HEK293 (cell line): ENCODE measurements at regions not wholly inside any gene's neighbourhood (a gene's known extent, or its start where the extent isn't known, plus 50 kb on each side); places are given as distances from the start of the nearest gene placed in this dataset.

Experiments
- CTCF ChIA-PET: fragments of 350-600 bp; formaldehyde crosslinking; extraction: SDS; loops from one replicate; lab custom pipeline; 2021; ENCODE audit warnings: antibody characterized with exemption; lab: Yijun Ruan, JAX
- POLR2A ChIA-PET: fragments of 300-600 bp; formaldehyde crosslinking; extraction: SDS; loops from one replicate; lab custom pipeline; 2020; ENCODE audit warnings: antibody characterized with exemption, inconsistent platforms; lab: Yijun Ruan, JAX
- H3K27ac ChIP-seq: fragments of 200-500 bp; sonication (Bioruptor generic); 2 replicates; pipeline ENCODE4 v1.5.1; 2014; ENCODE audit warnings: low read depth, low read length, control low read depth, inconsistent platforms; ENCODE audit errors: extremely low read depth
- H3K36me3 ChIP-seq, 2 experiments: fragments of 200-500 bp in 1 of 2; sonication (Bioruptor generic) in 1 of 2; 1 replicate in 1 of 2; 2 replicates in 1 of 2; pipeline ENCODE4 v1.5.1; 2014 to 2017; ENCODE audit warnings: inconsistent platforms in 2 of 2, low read length in 2 of 2; ENCODE audit not compliant: control insufficient read depth in 2 of 2, insufficient read depth in 1 of 2
- H3K4me1 ChIP-seq: fragments of 200-500 bp; sonication (Bioruptor generic); 2 replicates; pipeline ENCODE4 v1.5.1; 2014; ENCODE audit warnings: mild to moderate bottlenecking, low read length, inconsistent platforms; ENCODE audit not compliant: control insufficient read depth, insufficient read depth
- H3K4me3 ChIP-seq: 2 replicates; pipeline ENCODE4 v1.5.1; 2011; ENCODE audit warnings: low read depth, mild to moderate bottlenecking, control low read depth, low read length, moderate library complexity
- H3K9me3 ChIP-seq: fragments of 200-500 bp; sonication (Bioruptor generic); 2 replicates; pipeline ENCODE4 v1.5.1; 2014; ENCODE audit warnings: low read depth, low read length, inconsistent platforms; ENCODE audit not compliant: control insufficient read depth, insufficient read depth
- KLF8 ChIP-seq: fragments of 450-650 bp; formaldehyde crosslinking; IDR thresholded peaks from 2 replicates; pipeline ENCODE4 v1.5.1; 2016; ENCODE audit warnings: missing biosample characterization, missing genetic modification characterization
- OSR2 ChIP-seq: fragments of 450-650 bp; formaldehyde crosslinking; IDR thresholded peaks from 2 replicates; pipeline ENCODE4 v1.5.1; 2016; ENCODE audit warnings: missing biosample characterization, missing genetic modification characterization
- SCRT2 ChIP-seq: fragments of 450-650 bp; formaldehyde crosslinking; IDR thresholded peaks from 2 replicates; pipeline ENCODE4 v1.5.1; 2016; ENCODE audit warnings: missing biosample characterization, missing genetic modification characterization
- YY1 ChIP-seq: fragments of 450-650 bp; formaldehyde crosslinking; IDR thresholded peaks from 2 replicates; pipeline ENCODE4 v1.5.1; 2018; ENCODE audit warnings: missing biosample characterization, missing genetic modification characterization
- YY2 ChIP-seq: fragments of 450-650 bp; formaldehyde crosslinking; IDR thresholded peaks from 2 replicates; pipeline ENCODE4 v1.5.1; 2016; ENCODE audit warnings: missing biosample characterization, missing genetic modification characterization
- ZBTB17 ChIP-seq: fragments of 450-650 bp; formaldehyde crosslinking; IDR thresholded peaks from 2 replicates; pipeline ENCODE4 v1.5.1; 2016; ENCODE audit warnings: missing biosample characterization, missing genetic modification characterization
- ZFP41 ChIP-seq: fragments of 450-650 bp; formaldehyde crosslinking; IDR thresholded peaks from 2 replicates; pipeline ENCODE4 v1.5.1; 2016; ENCODE audit warnings: missing biosample characterization, missing genetic modification characterization, borderline replicate concordance
- ZNF155 ChIP-seq: fragments of 450-650 bp; formaldehyde crosslinking; IDR thresholded peaks from 2 replicates; pipeline ENCODE4 v1.5.1; 2016; ENCODE audit warnings: missing biosample characterization, missing genetic modification characterization
- ZNF174 ChIP-seq: fragments of 450-650 bp; formaldehyde crosslinking; IDR thresholded peaks from 2 replicates; pipeline ENCODE4 v1.5.0; 2017; ENCODE audit warnings: missing biosample characterization, mild to moderate bottlenecking, missing genetic modification characterization
- ZNF184 ChIP-seq: fragments of 450-650 bp; IDR thresholded peaks from 2 replicates; pipeline ENCODE4 v1.5.1; 2018; ENCODE audit warnings: missing biosample characterization, mild to moderate bottlenecking, missing genetic modification characterization
- ZNF2 ChIP-seq: fragments of 450-650 bp; formaldehyde crosslinking; IDR thresholded peaks from 2 replicates; pipeline ENCODE4 v1.5.1; 2016; ENCODE audit warnings: missing biosample characterization, missing genetic modification characterization
- ZNF211 ChIP-seq: fragments of 450-650 bp; formaldehyde crosslinking; IDR thresholded peaks from 2 replicates; pipeline ENCODE4 v1.5.1; 2016; ENCODE audit warnings: low read depth, missing biosample characterization, missing genetic modification characterization
- ZNF23 ChIP-seq: fragments of 450-650 bp; formaldehyde crosslinking; IDR thresholded peaks from 2 replicates; pipeline ENCODE4 v1.5.1; 2016; ENCODE audit warnings: missing biosample characterization, missing genetic modification characterization, borderline replicate concordance
- ZNF248 ChIP-seq: fragments of 450-650 bp; formaldehyde crosslinking; IDR thresholded peaks from 2 replicates; pipeline ENCODE4 v1.5.1; 2017; ENCODE audit warnings: missing biosample characterization, missing genetic modification characterization
- ZNF341 ChIP-seq: fragments of 450-650 bp; formaldehyde crosslinking; IDR thresholded peaks from 2 replicates; pipeline ENCODE4; 2016; ENCODE audit warnings: low read depth, missing biosample characterization, missing genetic modification characterization
- ZNF366 ChIP-seq: fragments of 450-650 bp; formaldehyde crosslinking; conservative IDR thresholded peaks from 2 replicates; pipeline ENCODE4 v1.5.1; 2016; ENCODE audit warnings: missing biosample characterization, missing genetic modification characterization
- ZNF391 ChIP-seq: fragments of 450-650 bp; formaldehyde crosslinking; IDR thresholded peaks from 2 replicates; pipeline ENCODE4 v1.5.1; 2016; ENCODE audit warnings: low read depth, missing biosample characterization, missing genetic modification characterization, borderline replicate concordance
- ZNF530 ChIP-seq: fragments of 450-650 bp; formaldehyde crosslinking; IDR thresholded peaks from 2 replicates; pipeline ENCODE4 v1.5.1; 2016; ENCODE audit warnings: low read depth, missing biosample characterization, missing genetic modification characterization
- ZNF549 ChIP-seq: fragments of 450-650 bp; IDR thresholded peaks from 2 replicates; pipeline ENCODE4 v1.5.1; 2018; ENCODE audit warnings: missing biosample characterization, missing genetic modification characterization, mild to moderate bottlenecking, inconsistent platforms, moderate library complexity
- ZNF555 ChIP-seq: fragments of 450-650 bp; formaldehyde crosslinking; conservative IDR thresholded peaks from 2 replicates; pipeline ENCODE4 v1.5.1; 2017; ENCODE audit warnings: missing biosample characterization, mild to moderate bottlenecking, missing genetic modification characterization, inconsistent platforms
- ZNF600 ChIP-seq: fragments of 450-650 bp; formaldehyde crosslinking; IDR thresholded peaks from 2 replicates; pipeline ENCODE4 v1.5.1; 2016; ENCODE audit warnings: missing biosample characterization, missing genetic modification characterization
- ZNF623 ChIP-seq: fragments of 450-650 bp; formaldehyde crosslinking; IDR thresholded peaks from 2 replicates; pipeline ENCODE4 v1.5.1; 2016; ENCODE audit warnings: missing biosample characterization, missing genetic modification characterization
- ZNF658 ChIP-seq: fragments of 450-650 bp; formaldehyde crosslinking; IDR thresholded peaks from 2 replicates; pipeline ENCODE4; 2016; ENCODE audit warnings: missing biosample characterization, missing genetic modification characterization
- ZNF701 ChIP-seq: fragments of 450-650 bp; formaldehyde crosslinking; IDR thresholded peaks from 2 replicates; pipeline ENCODE4 v1.5.1; 2016; ENCODE audit warnings: missing biosample characterization, missing genetic modification characterization
- ZNF707 ChIP-seq: fragments of 450-650 bp; formaldehyde crosslinking; IDR thresholded peaks from 2 replicates; pipeline ENCODE4 v1.5.1; 2016; ENCODE audit warnings: missing biosample characterization, missing genetic modification characterization
- ZNF830 ChIP-seq: fragments of 450-650 bp; IDR thresholded peaks from 2 replicates; pipeline ENCODE4 v1.5.0; 2018; ENCODE audit warnings: missing biosample characterization, missing genetic modification characterization, low read depth, mild to moderate bottlenecking, moderate library complexity
- ZNF837 ChIP-seq: fragments of 450-650 bp; formaldehyde crosslinking; IDR thresholded peaks from 2 replicates; pipeline ENCODE4 v1.5.1; 2016; ENCODE audit warnings: missing biosample characterization, missing genetic modification characterization
- TF ChIP-seq, protein P1 (sequence below): fragments of 450-650 bp; formaldehyde crosslinking; conservative IDR thresholded peaks from 2 replicates; pipeline ENCODE4 v1.5.1; 2016; ENCODE audit warnings: low read depth, missing biosample characterization, missing genetic modification characterization
- TF ChIP-seq, protein P2 (sequence below): fragments of 450-650 bp; formaldehyde crosslinking; IDR thresholded peaks from 2 replicates; pipeline ENCODE4 v1.5.0; 2017; ENCODE audit warnings: missing biosample characterization, missing genetic modification characterization, borderline replicate concordance

DNA sequence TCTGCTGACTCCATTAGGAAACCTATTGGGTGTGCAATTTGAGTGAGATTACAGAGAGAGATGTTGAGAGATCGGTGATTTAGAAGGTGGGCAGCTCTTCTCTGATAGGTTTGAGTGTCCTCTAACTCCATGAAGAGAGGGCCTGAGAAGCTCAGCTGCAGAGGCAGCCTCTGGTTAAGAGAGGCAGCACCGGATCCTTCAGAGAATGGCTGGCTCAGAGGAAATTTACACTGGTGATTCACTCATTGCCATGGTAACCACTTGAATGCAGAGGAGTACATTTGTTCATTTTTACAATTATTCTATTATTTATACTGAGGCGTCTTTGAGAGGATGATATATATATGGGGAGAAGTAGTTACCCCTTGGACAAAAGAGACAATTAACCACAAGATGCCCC, 171.7 kb downstream of the PDGFRA start (continued):
- TF ChIP-seq, protein P1, sequence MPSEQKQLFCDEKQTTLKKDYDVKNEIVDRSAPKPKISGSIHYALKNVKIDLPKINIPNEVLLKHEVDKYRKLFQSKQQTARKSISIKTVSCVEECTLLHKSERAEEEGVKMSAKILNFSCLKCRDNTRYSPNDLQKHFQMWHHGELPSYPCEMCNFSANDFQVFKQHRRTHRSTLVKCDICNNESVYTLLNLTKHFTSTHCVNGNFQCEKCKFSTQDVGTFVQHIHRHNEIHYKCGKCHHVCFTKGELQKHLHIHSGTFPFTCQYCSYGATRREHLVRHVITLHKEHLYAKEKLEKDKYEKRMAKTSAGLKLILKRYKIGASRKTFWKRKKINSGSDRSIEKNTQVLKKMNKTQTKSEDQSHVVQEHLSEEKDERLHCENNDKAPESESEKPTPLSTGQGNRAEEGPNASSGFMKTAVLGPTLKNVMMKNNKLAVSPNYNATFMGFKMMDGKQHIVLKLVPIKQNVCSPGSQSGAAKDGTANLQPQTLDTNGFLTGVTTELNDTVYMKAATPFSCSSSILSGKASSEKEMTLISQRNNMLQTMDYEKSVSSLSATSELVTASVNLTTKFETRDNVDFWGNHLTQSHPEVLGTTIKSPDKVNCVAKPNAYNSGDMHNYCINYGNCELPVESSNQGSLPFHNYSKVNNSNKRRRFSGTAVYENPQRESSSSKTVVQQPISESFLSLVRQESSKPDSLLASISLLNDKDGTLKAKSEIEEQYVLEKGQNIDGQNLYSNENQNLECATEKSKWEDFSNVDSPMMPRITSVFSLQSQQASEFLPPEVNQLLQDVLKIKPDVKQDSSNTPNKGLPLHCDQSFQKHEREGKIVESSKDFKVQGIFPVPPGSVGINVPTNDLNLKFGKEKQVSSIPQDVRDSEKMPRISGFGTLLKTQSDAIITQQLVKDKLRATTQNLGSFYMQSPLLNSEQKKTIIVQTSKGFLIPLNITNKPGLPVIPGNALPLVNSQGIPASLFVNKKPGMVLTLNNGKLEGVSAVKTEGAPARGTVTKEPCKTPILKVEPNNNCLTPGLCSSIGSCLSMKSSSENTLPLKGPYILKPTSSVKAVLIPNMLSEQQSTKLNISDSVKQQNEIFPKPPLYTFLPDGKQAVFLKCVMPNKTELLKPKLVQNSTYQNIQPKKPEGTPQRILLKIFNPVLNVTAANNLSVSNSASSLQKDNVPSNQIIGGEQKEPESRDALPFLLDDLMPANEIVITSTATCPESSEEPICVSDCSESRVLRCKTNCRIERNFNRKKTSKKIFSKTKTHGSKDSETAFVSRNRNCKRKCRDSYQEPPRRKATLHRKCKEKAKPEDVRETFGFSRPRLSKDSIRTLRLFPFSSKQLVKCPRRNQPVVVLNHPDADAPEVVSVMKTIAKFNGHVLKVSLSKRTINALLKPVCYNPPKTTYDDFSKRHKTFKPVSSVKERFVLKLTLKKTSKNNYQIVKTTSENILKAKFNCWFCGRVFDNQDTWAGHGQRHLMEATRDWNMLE (tag by site-specific recombination) = no peak
- no peak for TF ChIP-seq ZNF174 (tag by site-specific recombination)
- TF ChIP-seq ZFP41 = no peak
- no peak for TF ChIP-seq ZNF341 (tag by site-specific recombination)
- TF ChIP-seq YY2 (tag by site-specific recombination) = no peak
- TF ChIP-seq ZNF701 = no peak
- TF ChIP-seq YY1 (tag by site-specific recombination) = no peak
- no peak for TF ChIP-seq ZNF530 (tag by site-specific recombination)
- no peak for TF ChIP-seq ZNF623
- no peak for TF ChIP-seq ZNF23

DNA sequence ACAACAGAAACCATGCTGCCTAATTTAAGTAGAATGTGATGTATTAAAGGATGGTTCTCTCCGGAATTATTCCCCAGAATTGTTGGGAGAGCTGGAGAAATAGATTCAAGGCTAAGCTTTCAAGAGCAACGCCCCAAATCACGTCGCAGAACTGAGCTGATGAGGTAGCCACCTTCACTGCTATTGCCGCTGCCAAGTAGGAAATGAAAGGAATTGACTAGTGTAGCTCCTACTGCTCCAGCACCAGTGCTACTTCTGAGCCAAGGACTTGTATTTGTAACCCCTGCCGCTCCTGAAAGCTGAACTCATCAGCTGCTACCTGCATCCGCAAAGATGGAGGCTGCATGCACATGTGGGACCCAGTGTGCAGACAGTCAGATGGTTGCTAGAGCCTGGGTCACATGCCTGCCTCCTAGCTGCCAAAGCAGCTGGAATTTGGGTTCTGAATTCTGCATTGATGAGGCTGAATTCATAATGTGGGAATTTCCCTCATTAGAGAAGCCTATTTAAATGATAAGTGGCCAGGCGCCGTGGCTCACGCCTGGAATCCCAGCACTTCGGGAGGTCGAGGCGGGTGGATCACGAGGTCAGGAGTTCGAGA, 173.9 kb downstream of the PDGFRA start:
- ChIA-PET POLR2A (no interaction called here), CTCF (no interaction called here)
- Histone ChIP-seq H3K9me3 (no peaks in the 10 kb centered on the region), H3K4me3 (no peak overlapping the region), H3K4me1 (no peaks in the 10 kb centered on the region), H3K27ac (no peak overlapping the region), H3K36me3 (no peaks in the 10 kb centered on the region)
- TF ChIP-seq ZNF707 (no peak), KLF8 (tag by site-specific recombination) (no peak), ZNF555 (no peak)

DNA sequence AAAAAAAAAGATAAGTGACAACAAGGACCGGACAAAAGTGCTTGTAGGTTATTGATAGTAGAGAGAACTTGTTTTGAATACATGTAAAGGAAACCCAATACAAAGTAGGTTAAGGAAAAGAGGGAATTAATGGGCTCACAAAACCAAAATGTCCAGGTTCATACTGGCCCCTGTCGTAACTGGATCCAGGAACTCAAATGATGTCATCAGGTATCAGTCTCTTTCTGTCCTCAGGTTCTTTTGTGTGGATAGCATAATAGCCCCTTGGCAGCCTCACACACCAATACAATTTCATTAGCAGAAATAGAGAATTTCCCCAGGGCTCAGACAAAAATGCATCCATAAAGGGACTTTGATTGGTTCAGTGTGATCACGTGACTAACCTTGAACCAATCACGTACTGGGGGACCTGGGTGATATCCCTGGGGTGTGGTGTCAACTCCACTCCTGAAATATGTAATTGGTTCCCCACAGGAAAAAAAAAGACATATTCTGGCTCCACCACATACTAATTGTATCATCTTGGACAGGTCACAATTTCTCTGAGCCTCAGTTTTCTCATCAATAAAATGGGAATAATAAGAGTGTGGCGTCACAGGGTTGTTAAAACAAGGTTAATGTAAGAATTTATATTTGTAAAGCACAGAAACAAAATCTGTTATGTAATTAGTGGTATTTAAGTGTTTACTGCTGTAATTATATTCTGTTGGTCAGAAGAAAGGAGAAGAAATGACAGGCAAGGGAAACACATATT, 174.8 kb downstream of the PDGFRA start:
- ChIA-PET CTCF (no interaction called here), POLR2A (no interaction called here)
- H3K4me1 ChIP-seq = no peaks in the 10 kb centered on the region
- no peaks in the 10 kb centered on the region for H3K36me3 ChIP-seq
- no peaks in the 10 kb centered on the region for H3K9me3 ChIP-seq
- H3K27ac ChIP-seq = no peak overlapping the region
- H3K4me3 ChIP-seq = no peak overlapping the region
- no peak for TF ChIP-seq ZNF2 (tag by site-specific recombination)
- TF ChIP-seq, protein P2, sequence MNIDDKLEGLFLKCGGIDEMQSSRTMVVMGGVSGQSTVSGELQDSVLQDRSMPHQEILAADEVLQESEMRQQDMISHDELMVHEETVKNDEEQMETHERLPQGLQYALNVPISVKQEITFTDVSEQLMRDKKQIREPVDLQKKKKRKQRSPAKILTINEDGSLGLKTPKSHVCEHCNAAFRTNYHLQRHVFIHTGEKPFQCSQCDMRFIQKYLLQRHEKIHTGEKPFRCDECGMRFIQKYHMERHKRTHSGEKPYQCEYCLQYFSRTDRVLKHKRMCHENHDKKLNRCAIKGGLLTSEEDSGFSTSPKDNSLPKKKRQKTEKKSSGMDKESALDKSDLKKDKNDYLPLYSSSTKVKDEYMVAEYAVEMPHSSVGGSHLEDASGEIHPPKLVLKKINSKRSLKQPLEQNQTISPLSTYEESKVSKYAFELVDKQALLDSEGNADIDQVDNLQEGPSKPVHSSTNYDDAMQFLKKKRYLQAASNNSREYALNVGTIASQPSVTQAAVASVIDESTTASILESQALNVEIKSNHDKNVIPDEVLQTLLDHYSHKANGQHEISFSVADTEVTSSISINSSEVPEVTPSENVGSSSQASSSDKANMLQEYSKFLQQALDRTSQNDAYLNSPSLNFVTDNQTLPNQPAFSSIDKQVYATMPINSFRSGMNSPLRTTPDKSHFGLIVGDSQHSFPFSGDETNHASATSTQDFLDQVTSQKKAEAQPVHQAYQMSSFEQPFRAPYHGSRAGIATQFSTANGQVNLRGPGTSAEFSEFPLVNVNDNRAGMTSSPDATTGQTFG (tag by site-specific recombination) = no peak
- TF ChIP-seq ZNF391 (tag by site-specific recombination) = no peak
- TF ChIP-seq ZNF837 = no peak
- TF ChIP-seq ZNF366 (tag by site-specific recombination) = no peak
- TF ChIP-seq OSR2 (tag by site-specific recombination) = no peak
- TF ChIP-seq ZNF155 (tag by site-specific recombination) = no peak
- no peak for TF ChIP-seq ZNF549 (tag by site-specific recombination)
- no peak for TF ChIP-seq SCRT2 (tag by site-specific recombination)
- TF ChIP-seq ZNF248 = no peak
- no peak for TF ChIP-seq ZNF658 (tag by site-specific recombination)
- TF ChIP-seq ZNF600 (tag by site-specific recombination) = no peak
- TF ChIP-seq ZNF184 = no peak
- no peak for TF ChIP-seq ZNF211
- no peak for TF ChIP-seq ZNF830
- no peak for TF ChIP-seq ZBTB17 (tag by site-specific recombination)
